ENCODE measurements at regions not wholly inside any gene's neighbourhood (a gene's known extent, or its start where the extent isn't known, plus 50 kb on each side); places are given as distances from the start of the nearest gene placed in this dataset.

DNA sequence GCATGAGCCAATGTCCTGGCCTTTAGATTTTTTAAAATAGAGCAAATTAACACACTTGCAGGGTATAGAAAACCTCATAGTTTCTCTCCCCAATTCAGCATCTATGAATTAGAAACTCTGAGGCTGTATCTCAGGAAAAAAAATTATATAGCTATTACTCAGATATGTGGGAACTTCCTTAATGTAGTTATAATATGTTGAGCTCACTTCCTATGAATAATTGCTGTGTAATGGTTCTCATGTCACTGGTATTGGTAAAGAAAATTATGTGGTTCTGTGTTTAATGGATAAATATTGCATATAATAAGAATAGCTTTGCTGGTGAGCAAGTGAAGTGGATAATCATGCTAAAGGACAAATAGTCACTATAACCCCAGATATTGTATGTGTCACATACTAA, 2019.8 kb downstream of the NCAM2 start:
- DNase-seq (ENCODE audit: low read depth): no peak
- TF ChIP-seq CTCF (IDR thresholded peaks at IDR 0.05; ENCODE audit: low read depth, low read length, missing control alignments): no peak
- in situ Hi-C loops (cut with HindIII; ENCODE audit: low sequenced_read_pairs): no loop called here
- H3K4me3 ChIP-seq (ENCODE audit: low read depth, low read length): no peak overlapping the region

- no peak for DNase-seq (ENCODE audit: low read depth)
- TF ChIP-seq CTCF (IDR thresholded peaks at IDR 0.05; ENCODE audit: low read depth, low read length, missing control alignments): no peak
- in situ Hi-C loops (cut with HindIII; ENCODE audit: low sequenced_read_pairs): no loop called here
- no peak overlapping the region for H3K4me3 ChIP-seq (ENCODE audit: low read depth, low read length)
These were observed 2022.8 kb downstream of the NCAM2 start for GRCh38 chr21:23020969-23021368.

- no peak for TF ChIP-seq CTCF (IDR thresholded peaks at IDR 0.05; ENCODE audit: low read depth, low read length, missing control alignments)
These were observed 2023.3 kb downstream of the NCAM2 start for GRCh38 chr21:23021481-23021880.

GRCh38 chr21:23026878-23027277, 2028.7 kb downstream of the NCAM2 start:
- DNase-seq (ENCODE audit: low read depth): no peak
- no peak for TF ChIP-seq CTCF (IDR thresholded peaks at IDR 0.05; ENCODE audit: low read depth, low read length, missing control alignments)
- H3K4me3 ChIP-seq (ENCODE audit: low read depth, low read length): no peak overlapping the region
- in situ Hi-C loops (cut with HindIII; ENCODE audit: low sequenced_read_pairs): no loop called here

More at GRCh38 chr21:23021481-23021880, 2023.3 kb downstream of the NCAM2 start:
- DNase-seq (ENCODE audit: low read depth): no peak
- in situ Hi-C loops (cut with HindIII; ENCODE audit: low sequenced_read_pairs): no loop called here
- no peak overlapping the region for H3K4me3 ChIP-seq (ENCODE audit: low read depth, low read length)

DNA sequence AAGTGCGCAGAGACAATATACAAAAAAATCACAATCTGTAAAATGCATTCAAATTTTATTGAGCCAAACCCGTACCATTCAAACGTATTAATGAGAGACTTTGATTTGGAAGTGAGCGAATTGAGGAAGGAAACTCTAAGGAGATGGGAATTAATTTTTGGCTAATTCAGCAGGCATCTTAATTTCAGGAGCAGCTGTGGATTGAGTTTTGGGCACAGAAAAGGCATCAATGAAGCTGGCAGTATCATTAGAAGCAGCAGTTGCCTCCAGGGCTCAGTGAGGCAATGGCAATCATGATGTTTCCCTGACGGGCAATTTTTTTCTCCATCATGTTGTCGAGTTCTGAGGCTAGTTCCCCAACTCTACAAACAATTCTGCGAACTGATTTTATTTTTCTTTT, 2041.6 kb downstream of the NCAM2 start:
- TF ChIP-seq CTCF (IDR thresholded peaks at IDR 0.05; ENCODE audit: low read depth, low read length, missing control alignments): no peak
- no peak for DNase-seq (ENCODE audit: low read depth)
- no peak overlapping the region for H3K4me3 ChIP-seq (ENCODE audit: low read depth, low read length)
- in situ Hi-C loops (cut with HindIII; ENCODE audit: low sequenced_read_pairs): no loop called here

- H3K4me3 ChIP-seq (ENCODE audit: low read depth, low read length): no peak overlapping the region
These were observed 2047.7 kb downstream of the NCAM2 start for GRCh38 chr21:23045955-23046354.

More at GRCh38 chr21:23045955-23046354, 2047.7 kb downstream of the NCAM2 start:
- no peak for TF ChIP-seq CTCF (IDR thresholded peaks at IDR 0.05; ENCODE audit: low read depth, low read length, missing control alignments)
- in situ Hi-C loops (cut with HindIII; ENCODE audit: low sequenced_read_pairs): no loop called here
- DNase-seq (ENCODE audit: low read depth): no peak
